Coronary artery (tissue), 2 donors: ENCODE measurements at regions not wholly inside any gene's neighbourhood (a gene's known extent, or its start where the extent isn't known, plus 50 kb on each side); places are given as distances from the start of the nearest gene placed in this dataset.

Experiments used
- DNase-seq: peaks from one replicate; pipeline ENCODE4 v3.0.0-alpha.2; 2017; ENCODE audit warnings: low spot score
- H3K27ac ChIP-seq, 2 donors: fragments of 200-600 bp; sonication (generic); one replicate each; pipeline ENCODE4 v1.5.1; 2016 to 2019
- H3K4me3 ChIP-seq: fragments of 200-600 bp; sonication (generic); 2 replicates; pipeline ENCODE4 v1.5.1; 2016; ENCODE audit warnings: mild to moderate bottlenecking, moderate library complexity
- CTCF ChIP-seq: fragments of 200-600 bp; sonication (generic); IDR thresholded peaks from one replicate; pipeline ENCODE4 v1.5.1; 2019; ENCODE audit warnings: antibody characterized with exemption

DNA sequence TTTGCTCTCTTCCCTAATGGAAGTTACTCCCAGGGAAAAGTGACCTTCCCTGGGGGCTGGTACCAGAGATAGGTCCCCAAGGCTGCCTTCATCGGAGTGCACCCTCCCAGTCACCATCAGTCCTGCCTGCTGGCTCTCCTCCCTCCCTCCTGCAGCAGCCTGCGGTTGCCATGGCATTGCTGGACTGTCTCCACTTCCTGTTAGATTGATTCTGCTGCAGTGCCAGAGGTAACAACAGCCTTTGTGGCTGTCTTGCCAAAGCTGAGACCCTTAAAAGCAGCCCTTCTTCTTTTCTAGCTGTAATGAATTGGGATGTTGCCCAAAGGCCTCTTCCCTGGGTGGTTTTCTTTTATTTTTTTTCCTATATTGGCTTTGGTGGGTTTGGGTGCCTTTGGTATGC is 78.1 kb upstream of the PRLR start:
- no peak for DNase-seq
- Histone ChIP-seq H3K27ac (no peak overlapping the region), H3K4me3 (no peak overlapping the region)
- no peak for TF ChIP-seq CTCF

DNA sequence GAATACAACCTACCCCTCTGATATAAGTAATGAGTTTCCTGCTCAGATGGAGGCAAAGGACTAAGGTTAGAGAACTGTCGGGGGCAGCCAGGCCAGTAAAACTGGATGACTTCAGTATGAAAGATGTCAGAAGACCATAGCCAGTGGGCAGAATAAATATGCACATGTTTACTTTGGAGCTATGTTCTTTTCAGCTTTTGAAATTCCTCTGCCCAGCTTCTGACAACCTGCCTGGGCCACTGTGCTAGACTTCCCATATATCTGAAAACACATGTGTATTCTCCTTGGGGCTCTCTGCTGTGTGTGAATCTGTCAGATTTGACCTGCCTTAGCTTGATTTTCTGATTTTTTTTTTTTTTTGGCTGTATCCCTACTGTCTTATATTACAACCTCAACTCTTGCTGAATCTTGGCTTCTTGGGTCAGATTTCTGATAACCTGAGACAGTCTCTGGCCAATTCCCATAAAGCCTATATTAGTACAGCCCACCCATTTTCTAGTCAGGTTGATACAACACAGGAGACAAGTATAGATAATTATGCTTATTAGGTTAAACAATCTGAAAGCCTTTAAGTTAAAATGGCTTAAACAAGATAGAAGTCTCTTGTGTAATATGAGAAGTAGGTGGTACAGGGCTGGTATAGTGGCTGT is 76.6 kb upstream of the PRLR start:
- Histone ChIP-seq H3K4me3 (no peak overlapping the region), H3K27ac (no peak overlapping the region)
- no peak for TF ChIP-seq CTCF
- no peak for DNase-seq

DNA sequence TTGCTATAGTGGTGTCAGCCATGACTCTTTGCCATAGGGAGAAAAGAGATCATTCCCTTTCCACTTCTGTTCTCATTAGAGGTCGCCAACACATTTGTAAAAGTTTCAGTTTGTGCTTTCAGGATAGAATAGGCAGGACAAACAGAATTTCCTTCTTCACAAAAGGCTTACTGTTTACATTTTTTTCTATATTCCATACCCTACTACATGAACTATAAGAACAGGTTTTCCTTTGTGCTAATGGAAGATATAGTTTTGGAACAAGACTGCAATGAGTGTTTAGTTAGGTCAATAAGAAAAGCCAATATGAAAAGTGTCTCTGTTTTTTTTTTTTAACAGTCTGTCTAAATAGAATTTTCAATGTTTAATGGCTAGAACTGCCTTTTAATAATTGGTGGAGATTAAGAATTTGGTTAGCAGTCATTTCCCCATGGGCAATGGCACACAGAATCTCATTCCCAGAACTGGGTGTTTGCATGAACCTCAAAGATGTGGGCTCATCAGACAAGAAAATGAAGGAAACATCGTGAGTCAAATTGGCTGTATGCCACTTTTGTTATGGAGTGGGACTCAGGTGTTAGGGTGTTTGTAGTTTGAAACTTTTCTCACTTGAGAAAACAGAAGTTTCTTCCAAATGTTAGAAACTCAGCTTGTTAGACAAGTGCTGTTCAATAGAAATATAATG is 75.2 kb upstream of the PRLR start:
- no peak overlapping the region for H3K27ac ChIP-seq
- H3K4me3 ChIP-seq = no peak overlapping the region
- no peak for DNase-seq
- TF ChIP-seq CTCF = no peak

GRCh38 chr5:35304291-35304690 is 74.0 kb upstream of the PRLR start:
- no peak for TF ChIP-seq CTCF
- H3K27ac ChIP-seq = no peak overlapping the region
- H3K4me3 ChIP-seq = no peak overlapping the region
- no peak for DNase-seq

GRCh38 chr5:35303152-35303551 is 72.9 kb upstream of the PRLR start:
- H3K4me3 ChIP-seq = no peak overlapping the region
- no peak for TF ChIP-seq CTCF
- no peak for DNase-seq
- no peak overlapping the region for H3K27ac ChIP-seq

GRCh38 chr5:35302544-35302943 is 72.3 kb upstream of the PRLR start:
- no peak overlapping the region for H3K4me3 ChIP-seq
- no peak for DNase-seq
- no peak overlapping the region for H3K27ac ChIP-seq
- TF ChIP-seq CTCF = no peak

DNA sequence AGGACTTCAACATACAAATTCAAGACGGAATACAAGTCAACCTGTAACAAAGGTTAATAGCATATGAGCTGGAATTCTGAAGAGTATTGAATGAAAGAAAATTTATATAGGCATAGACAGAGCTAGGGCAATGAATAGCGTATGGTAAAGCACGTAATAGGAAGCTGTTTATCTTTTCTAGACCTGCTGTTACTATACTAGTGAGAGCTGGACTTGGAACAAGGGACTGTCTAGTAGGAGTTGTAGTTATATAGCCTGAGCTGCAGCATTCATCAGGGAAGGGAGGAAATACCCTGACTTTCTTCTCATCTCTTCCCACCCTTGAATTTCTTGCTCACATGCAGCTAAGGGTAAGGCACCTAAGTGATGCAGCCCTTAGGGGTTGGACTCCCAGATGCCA is 67.5 kb upstream of the PRLR start:
- TF ChIP-seq CTCF = no peak
- DNase-seq = no peak
- no peak overlapping the region for H3K27ac ChIP-seq

More for the DNA sequence above, 67.5 kb upstream of the PRLR start:
- H3K4me3 ChIP-seq = no peak overlapping the region
